Neural cell (in vitro differentiated cells): ENCODE measurements at regions not wholly inside any gene's neighbourhood (a gene's known extent, or its start where the extent isn't known, plus 50 kb on each side); places are given as distances from the start of the nearest gene placed in this dataset.

Experiments
- H2AFZ ChIP-seq: fragments of 200-600, 300-800 bp; sonication (generic), shearing (Covaris generic); 2 replicates; pipeline ENCODE4 v1.6.0; 2014; ENCODE audit warnings: low read depth, mild to moderate bottlenecking, antibody characterized with exemption, low read length, moderate library complexity
- H3F3A ChIP-seq: fragments of 200-600 bp; shearing (Covaris generic); 2 replicates; pipeline ENCODE4 v1.6.1; 2016; ENCODE audit warnings: mild to moderate bottlenecking, moderate library complexity, mixed read lengths, antibody characterized with exemption, low read length; ENCODE audit not compliant: insufficient read depth, poor library complexity, severe bottlenecking
- H3K27ac ChIP-seq: fragments of 200-600, 300-800 bp; sonication (generic), shearing (Covaris generic); 2 replicates; pipeline ENCODE4 v1.5.1; 2014; ENCODE audit warnings: mild to moderate bottlenecking, low read length, moderate library complexity
- H3K27me3 ChIP-seq: fragments of 300-800, 200-600 bp; sonication (generic), shearing (Covaris generic); 2 replicates; pipeline ENCODE4 v1.6.0; 2014; ENCODE audit warnings: mild to moderate bottlenecking, low read depth, low read length, moderate library complexity; ENCODE audit not compliant: insufficient read depth
- H3K36me3 ChIP-seq: fragments of 300-800, 200-600 bp; sonication (generic), shearing (Covaris generic); 2 replicates; pipeline ENCODE4 v1.5.1; 2014; ENCODE audit warnings: mild to moderate bottlenecking, antibody characterized with exemption, low read length, moderate library complexity; ENCODE audit not compliant: insufficient read depth
- H3K4me2 ChIP-seq: fragments of 300-800, 200-600 bp; sonication (generic), shearing (Covaris generic); 2 replicates; pipeline ENCODE4 v1.6.0; 2014; ENCODE audit warnings: mild to moderate bottlenecking, low read length
- H3K4me3 ChIP-seq: fragments of 300-800, 200-600 bp; sonication (generic), shearing (Covaris generic); 2 replicates; pipeline ENCODE4 v1.5.1; 2014; ENCODE audit warnings: mild to moderate bottlenecking, low read length, moderate library complexity
- H3K79me2 ChIP-seq: fragments of 200-600 bp; shearing (Covaris generic); replicated peaks from 2 replicates; pipeline ENCODE4 v1.6.0; 2014; ENCODE audit warnings: mild to moderate bottlenecking, low read length, moderate library complexity; ENCODE audit not compliant: insufficient read depth
- H3K9ac ChIP-seq: fragments of 300-800, 200-600 bp; sonication (generic), shearing (Covaris generic); 2 replicates; pipeline ENCODE4 v1.6.1; 2016; ENCODE audit warnings: mild to moderate bottlenecking, low read length, mixed read lengths
- H3K9me2 ChIP-seq: fragments of 200-600 bp; shearing (Covaris generic); 2 replicates; pipeline ENCODE4 v1.6.1; 2016; ENCODE audit warnings: mild to moderate bottlenecking, low read length, mixed read lengths; ENCODE audit not compliant: insufficient read depth
- H3K9me3 ChIP-seq: fragments of 200-600, 300-800 bp; sonication (generic), shearing (Covaris generic); 2 replicates; pipeline ENCODE4 v1.6.1; 2016; ENCODE audit warnings: mild to moderate bottlenecking, mixed run types, low read length, moderate library complexity, mixed read lengths
- H4K20me1 ChIP-seq: fragments of 200-600 bp; shearing (Covaris generic); 2 replicates; pipeline ENCODE4 v1.6.1; 2016; ENCODE audit warnings: mild to moderate bottlenecking, mixed run types; ENCODE audit not compliant: insufficient read depth
- EP300 ChIP-seq: fragments of 450-650 bp; conservative IDR thresholded peaks from 2 replicates; pipeline ENCODE4 v1.6.1; 2014; ENCODE audit warnings: antibody characterized with exemption, mild to moderate bottlenecking, moderate library complexity; ENCODE audit not compliant: poor library complexity, severe bottlenecking
- EZH2 ChIP-seq: fragments of 200-600, 300-800 bp; shearing (Covaris generic), sonication (generic); IDR thresholded peaks from 2 replicates; pipeline ENCODE4 v1.6.1; 2014; ENCODE audit warnings: antibody characterized with exemption, low read length, borderline replicate concordance, mild to moderate bottlenecking; ENCODE audit not compliant: insufficient read depth, poor library complexity, severe bottlenecking
- MXI1 ChIP-seq: fragments of 450-650 bp; conservative IDR thresholded peaks from 2 replicates; pipeline ENCODE4 v1.6.1; 2014; ENCODE audit warnings: antibody characterized with exemption, mild to moderate bottlenecking; ENCODE audit not compliant: poor library complexity, severe bottlenecking
- POLR2AphosphoS5 ChIP-seq: IDR thresholded peaks from 2 replicates; pipeline ENCODE4 v1.6.1; 2012
- RAD21 ChIP-seq: fragments of 450-650 bp; conservative IDR thresholded peaks from 2 replicates; pipeline ENCODE4 v1.6.1; 2014; ENCODE audit warnings: antibody characterized with exemption, mild to moderate bottlenecking, moderate library complexity
- SMC3 ChIP-seq: fragments of 450-650 bp; conservative IDR thresholded peaks from 2 replicates; pipeline ENCODE4 v1.6.1; 2014; ENCODE audit warnings: antibody characterized with exemption, mild to moderate bottlenecking, moderate library complexity; ENCODE audit not compliant: poor library complexity
- TAF1 ChIP-seq: IDR thresholded peaks from 2 replicates; pipeline ENCODE4 v1.6.1; 2012; ENCODE audit warnings: low read depth
- TF ChIP-seq, protein P1 (sequence below): fragments of 450-650 bp; IDR thresholded peaks from 2 replicates; pipeline ENCODE4 v1.5.1; 2014; ENCODE audit warnings: antibody characterized with exemption, mild to moderate bottlenecking, moderate library complexity; ENCODE audit not compliant: poor library complexity, severe bottlenecking
- TF ChIP-seq, protein P2 (sequence below): IDR thresholded peaks from 2 replicates; pipeline ENCODE4 v1.6.1; 2012; ENCODE audit warnings: borderline replicate concordance

DNA sequence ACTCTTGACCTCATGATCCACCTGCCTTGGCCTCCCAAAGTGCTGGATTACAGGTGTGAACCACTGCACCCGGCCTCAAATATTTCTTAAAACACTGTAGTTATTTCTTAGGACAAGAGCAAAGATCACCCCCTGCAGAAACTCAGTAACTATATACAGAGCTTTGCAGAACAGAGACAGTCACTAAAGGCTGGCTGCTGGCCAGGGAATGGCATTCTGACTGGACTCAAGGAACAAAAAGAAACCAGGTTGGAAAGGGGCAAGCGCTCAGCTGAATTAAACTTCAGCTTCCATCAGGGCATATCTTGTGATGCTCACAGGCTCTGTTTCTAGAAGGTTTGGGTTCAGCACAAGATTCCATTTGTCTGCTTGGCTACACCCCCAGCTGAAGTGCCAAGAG, 95.8 kb downstream of the ADAMTS15 start:
- Histone ChIP-seq H3K79me2 (no peaks in the 10 kb centered on the region), H3K9ac (no peak overlapping the region), H2AFZ (no peak overlapping the region), H3K27me3 (no peaks in the 10 kb centered on the region), H3K27ac (no peak overlapping the region), H3K9me3 (no peaks in the 10 kb centered on the region), H3F3A (no peaks in the 10 kb centered on the region), H3K4me3 (no peak overlapping the region), H3K36me3 (no peaks in the 10 kb centered on the region), H4K20me1 (no peaks in the 10 kb centered on the region), H3K4me2 (no peak overlapping the region), H3K9me2 (no peaks in the 10 kb centered on the region)
- TF ChIP-seq MXI1: no peak
- TF ChIP-seq, protein P1, sequence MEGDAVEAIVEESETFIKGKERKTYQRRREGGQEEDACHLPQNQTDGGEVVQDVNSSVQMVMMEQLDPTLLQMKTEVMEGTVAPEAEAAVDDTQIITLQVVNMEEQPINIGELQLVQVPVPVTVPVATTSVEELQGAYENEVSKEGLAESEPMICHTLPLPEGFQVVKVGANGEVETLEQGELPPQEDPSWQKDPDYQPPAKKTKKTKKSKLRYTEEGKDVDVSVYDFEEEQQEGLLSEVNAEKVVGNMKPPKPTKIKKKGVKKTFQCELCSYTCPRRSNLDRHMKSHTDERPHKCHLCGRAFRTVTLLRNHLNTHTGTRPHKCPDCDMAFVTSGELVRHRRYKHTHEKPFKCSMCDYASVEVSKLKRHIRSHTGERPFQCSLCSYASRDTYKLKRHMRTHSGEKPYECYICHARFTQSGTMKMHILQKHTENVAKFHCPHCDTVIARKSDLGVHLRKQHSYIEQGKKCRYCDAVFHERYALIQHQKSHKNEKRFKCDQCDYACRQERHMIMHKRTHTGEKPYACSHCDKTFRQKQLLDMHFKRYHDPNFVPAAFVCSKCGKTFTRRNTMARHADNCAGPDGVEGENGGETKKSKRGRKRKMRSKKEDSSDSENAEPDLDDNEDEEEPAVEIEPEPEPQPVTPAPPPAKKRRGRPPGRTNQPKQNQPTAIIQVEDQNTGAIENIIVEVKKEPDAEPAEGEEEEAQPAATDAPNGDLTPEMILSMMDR: no peak
- TF ChIP-seq SMC3: no peak
- TF ChIP-seq, protein P2, sequence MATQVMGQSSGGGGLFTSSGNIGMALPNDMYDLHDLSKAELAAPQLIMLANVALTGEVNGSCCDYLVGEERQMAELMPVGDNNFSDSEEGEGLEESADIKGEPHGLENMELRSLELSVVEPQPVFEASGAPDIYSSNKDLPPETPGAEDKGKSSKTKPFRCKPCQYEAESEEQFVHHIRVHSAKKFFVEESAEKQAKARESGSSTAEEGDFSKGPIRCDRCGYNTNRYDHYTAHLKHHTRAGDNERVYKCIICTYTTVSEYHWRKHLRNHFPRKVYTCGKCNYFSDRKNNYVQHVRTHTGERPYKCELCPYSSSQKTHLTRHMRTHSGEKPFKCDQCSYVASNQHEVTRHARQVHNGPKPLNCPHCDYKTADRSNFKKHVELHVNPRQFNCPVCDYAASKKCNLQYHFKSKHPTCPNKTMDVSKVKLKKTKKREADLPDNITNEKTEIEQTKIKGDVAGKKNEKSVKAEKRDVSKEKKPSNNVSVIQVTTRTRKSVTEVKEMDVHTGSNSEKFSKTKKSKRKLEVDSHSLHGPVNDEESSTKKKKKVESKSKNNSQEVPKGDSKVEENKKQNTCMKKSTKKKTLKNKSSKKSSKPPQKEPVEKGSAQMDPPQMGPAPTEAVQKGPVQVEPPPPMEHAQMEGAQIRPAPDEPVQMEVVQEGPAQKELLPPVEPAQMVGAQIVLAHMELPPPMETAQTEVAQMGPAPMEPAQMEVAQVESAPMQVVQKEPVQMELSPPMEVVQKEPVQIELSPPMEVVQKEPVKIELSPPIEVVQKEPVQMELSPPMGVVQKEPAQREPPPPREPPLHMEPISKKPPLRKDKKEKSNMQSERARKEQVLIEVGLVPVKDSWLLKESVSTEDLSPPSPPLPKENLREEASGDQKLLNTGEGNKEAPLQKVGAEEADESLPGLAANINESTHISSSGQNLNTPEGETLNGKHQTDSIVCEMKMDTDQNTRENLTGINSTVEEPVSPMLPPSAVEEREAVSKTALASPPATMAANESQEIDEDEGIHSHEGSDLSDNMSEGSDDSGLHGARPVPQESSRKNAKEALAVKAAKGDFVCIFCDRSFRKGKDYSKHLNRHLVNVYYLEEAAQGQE: no peak
- TF ChIP-seq RAD21: no peak
- TF ChIP-seq TAF1: no peak
- no peak for TF ChIP-seq POLR2AphosphoS5
- TF ChIP-seq EZH2: no peak
- TF ChIP-seq EP300: no peak

DNA sequence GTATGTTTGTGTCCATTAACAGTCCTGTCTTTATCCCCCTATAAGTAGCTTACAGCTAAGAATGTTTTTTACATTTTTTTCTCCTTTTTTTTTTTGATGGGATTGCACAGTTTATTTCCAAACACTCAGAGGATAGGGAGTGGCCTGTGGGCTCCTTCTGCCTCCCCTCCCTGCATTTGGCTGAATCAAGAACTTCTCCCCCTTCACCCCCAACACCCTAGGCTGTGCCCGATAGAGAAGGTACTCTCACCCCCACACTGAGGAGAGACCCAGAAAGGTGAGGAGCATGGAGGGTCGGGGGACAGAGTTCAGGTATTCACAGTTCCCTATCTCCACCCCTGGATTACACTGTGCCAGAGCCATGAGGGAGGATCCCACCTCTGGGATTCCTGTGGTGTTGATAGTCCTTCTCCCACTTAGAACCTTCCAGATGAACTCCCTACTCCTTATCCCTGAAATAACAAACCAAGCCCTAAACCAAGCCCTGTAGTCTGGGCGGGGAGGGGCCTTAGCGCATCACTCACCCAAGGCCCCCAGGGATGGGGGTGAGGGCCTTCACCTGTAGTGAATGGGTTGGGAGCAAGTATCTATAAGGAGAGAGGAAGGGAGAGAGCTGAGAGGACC, 97.1 kb downstream of the ADAMTS15 start:
- Histone ChIP-seq H4K20me1 (no peaks in the 10 kb centered on the region), H2AFZ (no peak overlapping the region)
- TF ChIP-seq, protein P2: no peak
- TF ChIP-seq POLR2AphosphoS5: no peak
- TF ChIP-seq EP300: no peak
- no peak for TF ChIP-seq TAF1
- TF ChIP-seq EZH2: no peak
- no peak for TF ChIP-seq RAD21
- TF ChIP-seq, protein P1: no peak
- no peak for TF ChIP-seq MXI1
- no peak for TF ChIP-seq SMC3

More for the DNA sequence above, 97.1 kb downstream of the ADAMTS15 start:
- no peak overlapping the region for H3K4me3 ChIP-seq
- no peaks in the 10 kb centered on the region for H3K79me2 ChIP-seq
- H3K9me3 ChIP-seq: no peaks in the 10 kb centered on the region
- no peaks in the 10 kb centered on the region for H3F3A ChIP-seq
- no peak overlapping the region for H3K4me2 ChIP-seq
- no peaks in the 10 kb centered on the region for H3K36me3 ChIP-seq
- H3K9ac ChIP-seq: no peak overlapping the region
- H3K9me2 ChIP-seq: no peaks in the 10 kb centered on the region
- no peaks in the 10 kb centered on the region for H3K27me3 ChIP-seq
- no peak overlapping the region for H3K27ac ChIP-seq
